HUES64 (cell line): ENCODE measurements at regions not wholly inside any gene's neighbourhood (a gene's known extent, or its start where the extent isn't known, plus 50 kb on each side); places are given as distances from the start of the nearest gene placed in this dataset.

Experiments
- H3K27ac ChIP-seq: 2 replicates; pipeline ENCODE4 v1.7.0; 2013; ENCODE audit warnings: low read depth, low read length, inconsistent platforms
- H3K27me3 ChIP-seq: 2 replicates; pipeline ENCODE4 v1.6.1; 2013; ENCODE audit warnings: mild to moderate bottlenecking, low read length; ENCODE audit not compliant: insufficient read depth
- H3K36me3 ChIP-seq: 2 replicates; pipeline ENCODE4 v1.6.1; 2013; ENCODE audit warnings: mild to moderate bottlenecking, low read length; ENCODE audit not compliant: insufficient read depth
- H3K4me1 ChIP-seq: 2 replicates; pipeline ENCODE4 v1.6.1; 2013; ENCODE audit warnings: mild to moderate bottlenecking, low read length, moderate library complexity; ENCODE audit not compliant: insufficient read depth
- H3K4me3 ChIP-seq: 2 replicates; pipeline ENCODE4 v1.5.1; 2013; ENCODE audit warnings: mild to moderate bottlenecking, low read length, moderate library complexity
- H3K9ac ChIP-seq: 2 replicates; pipeline ENCODE4 v1.6.1; 2013; ENCODE audit warnings: mild to moderate bottlenecking, low read depth, low read length
- H3K9me3 ChIP-seq: 2 replicates; pipeline ENCODE4 v1.6.1; 2013; ENCODE audit warnings: low read depth, low read length; ENCODE audit not compliant: insufficient read depth
- WGBS: fragments of 150-250, 120-280 bp; methylation state at CpG from one replicate; pipeline ENCODE4 v1.1.7; 2013; ENCODE audit warnings: missing lambda C conversion rate; 5-methylcytosine and 5-hydroxymethylcytosine counted together

- no peaks in the 10 kb centered on the region for H3K36me3 ChIP-seq
- no peak overlapping the region for H3K9ac ChIP-seq
- no peaks in the 10 kb centered on the region for H3K27me3 ChIP-seq
- H3K9me3 ChIP-seq: no peaks in the 10 kb centered on the region
- no peak overlapping the region for H3K4me3 ChIP-seq
- H3K4me1 ChIP-seq: peaks cover 9% of the 10 kb centered on the region; the same call in 1 of the 2 replicates
- no peak overlapping the region for H3K27ac ChIP-seq
- 90% methylated on average over 7 of the region's 7 CpGs for WGBS
Measured at GRCh38 chr11:127059750-127060149, 59.2 kb upstream of the KIRREL3 start.

- Histone ChIP-seq H3K9me3 (no peaks in the 10 kb centered on the region), H3K4me1 (peaks cover 9% of the 10 kb centered on the region; the same call in 1 of the 2 replicates), H3K36me3 (no peaks in the 10 kb centered on the region), H3K9ac (no peak overlapping the region), H3K4me3 (no peak overlapping the region), H3K27me3 (no peaks in the 10 kb centered on the region), H3K27ac (no peak overlapping the region)
- WGBS: 92% methylated on average over 11 of the region's 11 CpGs
Measured at GRCh38 chr11:127059286-127059685, 58.7 kb upstream of the KIRREL3 start.

- no peaks in the 10 kb centered on the region for H3K36me3 ChIP-seq
- H3K9ac ChIP-seq: no peak overlapping the region
- no peak overlapping the region for H3K4me3 ChIP-seq
- H3K9me3 ChIP-seq: no peaks in the 10 kb centered on the region
- H3K27me3 ChIP-seq: no peaks in the 10 kb centered on the region
- no peak overlapping the region for H3K27ac ChIP-seq
- H3K4me1 ChIP-seq: peaks cover 9% of the 10 kb centered on the region; the same call in 1 of the 2 replicates
- 64% methylated on average over 2 of the region's 2 CpGs for WGBS
Measured at GRCh38 chr11:127058524-127058923, 58.0 kb upstream of the KIRREL3 start.

GRCh38 chr11:127057126-127057525, 56.6 kb upstream of the KIRREL3 start:
- peaks cover 13% of the 10 kb centered on the region for H3K4me1 ChIP-seq
- no peaks in the 10 kb centered on the region for H3K9me3 ChIP-seq
- no peaks in the 10 kb centered on the region for H3K27me3 ChIP-seq
- WGBS: 95% methylated on average over 8 of the region's 8 CpGs
- H3K27ac ChIP-seq: no peak overlapping the region
- no peak overlapping the region for H3K4me3 ChIP-seq
- H3K9ac ChIP-seq: no peak overlapping the region
- no peaks in the 10 kb centered on the region for H3K36me3 ChIP-seq

GRCh38 chr11:127056338-127056971, 55.9 kb upstream of the KIRREL3 start:
- Histone ChIP-seq H3K4me1 (peaks cover 17% of the 10 kb centered on the region), H3K27me3 (no peaks in the 10 kb centered on the region), H3K27ac (no peak overlapping the region), H3K4me3 (no peak overlapping the region), H3K9me3 (no peaks in the 10 kb centered on the region), H3K36me3 (no peaks in the 10 kb centered on the region), H3K9ac (no peak overlapping the region)
- WGBS: 94% methylated on average over 5 of the region's 6 CpGs

- Histone ChIP-seq H3K9ac (no peak overlapping the region), H3K27me3 (no peaks in the 10 kb centered on the region), H3K36me3 (no peaks in the 10 kb centered on the region), H3K4me3 (no peak overlapping the region), H3K9me3 (no peaks in the 10 kb centered on the region), H3K27ac (no peak overlapping the region), H3K4me1 (peaks cover 17% of the 10 kb centered on the region)
- WGBS: 92% methylated on average over 6 of the region's 6 CpGs
Measured at GRCh38 chr11:127055236-127055635, 54.7 kb upstream of the KIRREL3 start.

GRCh38 chr11:127054153-127054552, 53.6 kb upstream of the KIRREL3 start:
- H3K36me3 ChIP-seq: no peaks in the 10 kb centered on the region
- H3K4me3 ChIP-seq: no peak overlapping the region
- H3K9me3 ChIP-seq: no peaks in the 10 kb centered on the region
- peaks cover 17% of the 10 kb centered on the region for H3K4me1 ChIP-seq
- 96% methylated on average over 2 of the region's 2 CpGs for WGBS
- no peak overlapping the region for H3K9ac ChIP-seq
- no peak overlapping the region for H3K27ac ChIP-seq
- H3K27me3 ChIP-seq: no peaks in the 10 kb centered on the region

GRCh38 chr11:127052404-127052803, 51.8 kb upstream of the KIRREL3 start:
- Histone ChIP-seq H3K4me1 (peaks cover 8% of the 10 kb centered on the region), H3K9ac (no peak overlapping the region), H3K36me3 (no peaks in the 10 kb centered on the region), H3K27me3 (no peaks in the 10 kb centered on the region), H3K4me3 (no peak overlapping the region), H3K27ac (peak overlapping the region; percentile 46; the same call in 1 of the 2 replicates), H3K9me3 (no peaks in the 10 kb centered on the region)
- no CpG with 5 or more reads among the region's 1 CpG for WGBS
